ENCODE measurements at regions not wholly inside any gene's neighbourhood (a gene's known extent, or its start where the extent isn't known, plus 50 kb on each side); places are given as distances from the start of the nearest gene placed in this dataset.
"Not testable (repeated sequence)": the region's sequence is repeated elsewhere in the genome, so short reads cannot be mapped to it uniquely, and the experiment has no call there.

GRCh38 chr1:163914785-163915413 lies 593.1 kb downstream of the NUF2 start:
- no peak for DNase-seq

- no peak for DNase-seq
Observed at GRCh38 chr1:163922743-163923201, 601.0 kb downstream of the NUF2 start.

GRCh38 chr1:163924041-163924440 lies 602.3 kb downstream of the NUF2 start:
- no peak for DNase-seq

DNA sequence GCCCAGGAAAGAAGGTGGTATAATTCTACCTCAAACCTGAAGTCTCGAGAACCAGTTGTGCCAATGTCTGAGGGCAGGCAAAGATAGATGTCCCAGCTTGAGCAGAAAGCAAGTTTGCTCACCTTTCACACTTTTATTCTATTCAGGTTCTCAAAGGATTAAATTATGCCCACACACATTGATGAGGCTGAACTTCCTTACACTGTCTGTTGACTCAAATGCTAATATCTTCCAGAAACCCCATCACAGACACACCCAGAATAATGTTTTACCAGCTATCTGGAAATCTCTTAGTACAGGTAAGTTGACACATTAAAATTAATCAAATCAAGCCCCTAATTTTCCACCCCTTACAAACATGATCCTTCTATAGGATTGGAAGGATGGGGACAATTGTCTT lies 605.7 kb downstream of the NUF2 start:
- DNase-seq = no peak

DNA sequence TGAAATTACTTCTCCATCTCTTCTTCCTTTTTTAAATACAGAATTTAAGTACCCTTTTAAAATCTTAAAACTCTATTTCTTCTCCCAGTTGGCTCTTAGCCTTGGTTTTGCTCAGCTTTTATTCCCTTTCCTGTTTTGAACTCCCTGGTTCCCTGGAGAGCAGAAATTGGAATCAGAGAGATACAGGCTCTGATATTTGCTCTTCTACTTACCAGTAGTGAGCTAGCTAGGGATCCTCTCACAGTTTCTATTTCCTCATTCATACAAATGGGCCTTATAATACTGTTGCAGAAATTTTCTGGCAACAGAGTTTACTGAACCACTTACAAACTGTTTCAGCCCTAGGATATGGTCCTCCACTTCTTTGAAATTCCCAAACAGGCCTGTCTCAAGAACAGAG lies 606.3 kb downstream of the NUF2 start:
- no peak for DNase-seq

GRCh38 chr1:163928651-163929050 lies 606.9 kb downstream of the NUF2 start:
- DNase-seq = no peak

- no peak for DNase-seq
Observed at GRCh38 chr1:163932901-163933300, 611.1 kb downstream of the NUF2 start.

- DNase-seq = no peak
Observed at GRCh38 chr1:163933437-163933836, 611.7 kb downstream of the NUF2 start.

- no peak for DNase-seq
Observed at GRCh38 chr1:163935738-163936374, 614.1 kb downstream of the NUF2 start.

DNA sequence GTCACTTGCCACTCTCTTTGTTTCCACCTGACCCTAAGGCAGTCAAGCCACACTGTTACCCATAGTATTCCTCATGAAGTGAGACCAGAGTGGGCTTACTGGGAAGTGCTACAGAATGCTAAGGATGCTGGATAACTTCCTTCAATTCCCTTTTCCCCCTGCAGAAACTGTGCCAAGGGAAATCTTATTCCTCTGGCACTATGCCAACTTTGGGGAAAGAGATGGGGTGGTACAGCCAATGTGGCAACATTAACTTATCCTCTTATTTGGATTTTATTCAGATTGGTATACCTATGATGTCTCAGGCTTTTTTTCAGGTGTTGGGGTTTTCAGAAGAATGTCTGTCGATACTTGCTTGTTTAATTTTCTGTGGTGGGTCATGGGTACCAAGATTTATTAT lies 599.4 kb upstream of the PBX1 start:
- DNase-seq = no peak

DNA sequence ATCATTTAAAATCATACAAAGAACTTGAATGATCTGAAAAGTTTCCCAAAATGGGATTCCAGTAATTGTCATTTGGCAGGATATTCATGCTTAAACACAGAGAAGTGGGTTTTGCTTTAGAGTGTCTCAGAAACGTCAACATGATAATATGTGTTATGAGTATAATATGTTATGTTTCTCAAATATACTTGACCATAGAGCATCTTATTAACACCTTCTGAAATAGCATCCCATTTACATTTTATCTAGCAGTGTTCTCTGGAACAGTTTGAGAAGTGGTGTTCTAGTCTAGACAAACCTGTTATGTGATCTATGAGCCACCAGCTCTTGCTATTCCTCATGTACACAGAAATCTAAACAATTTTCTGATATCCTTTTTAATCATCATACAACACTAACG lies 588.8 kb upstream of the PBX1 start:
- DNase-seq = no peak

DNA sequence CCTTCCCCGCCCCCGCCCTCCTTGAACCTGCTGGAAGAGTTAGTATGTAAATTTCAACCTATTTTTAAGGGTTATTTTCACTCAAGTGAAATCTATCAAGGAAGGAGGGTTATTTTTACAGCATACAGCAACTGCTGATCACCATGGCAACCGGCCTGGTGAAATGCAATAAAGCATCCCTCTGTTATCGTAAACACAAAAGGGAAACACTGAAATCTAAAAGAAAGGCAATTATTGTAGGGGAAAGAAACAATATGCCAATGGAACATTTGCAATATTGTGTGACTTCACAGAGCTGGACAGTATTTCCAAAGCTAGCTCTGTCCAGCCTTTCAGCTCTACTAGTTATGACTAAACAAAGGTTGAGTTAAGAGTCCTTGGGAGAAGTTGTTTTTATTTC lies 588.3 kb upstream of the PBX1 start:
- no peak for DNase-seq

DNA sequence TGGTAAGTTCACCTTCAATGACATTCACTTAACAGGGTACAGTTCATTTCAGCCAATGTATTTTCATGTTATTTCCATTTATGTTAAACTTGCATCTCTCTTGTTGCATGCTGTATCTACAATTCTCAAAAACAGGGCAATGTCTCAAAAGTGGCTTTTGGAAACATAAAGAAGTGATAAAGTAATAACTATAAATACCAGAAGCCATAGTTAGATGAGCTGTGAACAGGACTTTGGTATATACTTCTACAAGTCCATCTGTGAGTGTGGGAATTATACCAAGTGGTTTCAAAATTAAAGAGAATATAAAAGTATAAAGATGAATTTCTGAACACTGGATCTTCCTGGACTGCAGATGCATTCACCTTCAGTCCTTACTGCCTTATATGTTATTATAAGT lies 585.4 kb upstream of the PBX1 start:
- no peak for DNase-seq

GRCh38 chr1:163974120-163974519 lies 584.9 kb upstream of the PBX1 start:
- no peak for DNase-seq

- no peak for DNase-seq
Observed at GRCh38 chr1:163980394-163980793, 578.6 kb upstream of the PBX1 start.

- DNase-seq = no peak
Observed at GRCh38 chr1:163981500-163982030, 577.4 kb upstream of the PBX1 start.

DNA sequence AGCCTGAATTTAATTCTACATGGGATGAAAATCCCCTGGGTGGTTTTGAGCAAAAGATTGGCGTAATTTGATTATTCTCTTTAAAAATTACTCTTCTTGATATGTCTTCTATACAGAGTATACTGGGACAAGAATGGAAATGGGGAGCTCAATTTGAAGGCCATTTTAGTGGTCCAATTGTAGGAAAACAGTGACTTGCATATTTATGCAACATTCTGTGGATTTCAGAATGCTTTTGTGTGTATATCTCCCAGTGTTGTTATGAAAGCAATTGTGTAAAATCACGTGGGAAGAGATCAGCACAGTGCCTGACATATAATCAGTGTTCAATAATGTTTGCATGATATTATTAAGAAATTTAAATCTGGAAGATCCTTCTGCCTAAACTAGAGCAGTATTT lies 575.9 kb upstream of the PBX1 start:
- DNase-seq = no peak

GRCh38 chr1:163985700-163986099 lies 573.3 kb upstream of the PBX1 start:
- no peak for DNase-seq

- no peak for DNase-seq
Observed at GRCh38 chr1:163999131-163999530, 559.9 kb upstream of the PBX1 start.

DNA sequence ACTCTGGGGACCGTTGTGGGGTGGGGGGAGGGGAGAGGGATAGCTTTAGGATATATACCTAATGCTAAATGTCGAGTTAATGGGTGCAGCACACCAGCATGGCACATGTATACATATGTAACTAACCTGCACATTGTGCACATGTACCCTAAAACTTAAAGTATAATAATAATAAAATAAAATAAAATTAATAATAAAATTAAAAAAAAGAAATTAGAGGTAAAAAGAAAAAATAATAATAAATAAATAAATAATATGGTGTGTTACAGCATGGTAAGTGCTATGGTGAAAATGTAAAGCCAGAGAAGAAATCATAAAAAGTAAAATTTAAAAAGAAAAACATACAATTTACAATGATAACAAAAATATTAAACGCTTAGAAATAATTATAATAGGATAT lies 552.8 kb upstream of the PBX1 start:
- DNase-seq = not testable (repeated sequence)

DNA sequence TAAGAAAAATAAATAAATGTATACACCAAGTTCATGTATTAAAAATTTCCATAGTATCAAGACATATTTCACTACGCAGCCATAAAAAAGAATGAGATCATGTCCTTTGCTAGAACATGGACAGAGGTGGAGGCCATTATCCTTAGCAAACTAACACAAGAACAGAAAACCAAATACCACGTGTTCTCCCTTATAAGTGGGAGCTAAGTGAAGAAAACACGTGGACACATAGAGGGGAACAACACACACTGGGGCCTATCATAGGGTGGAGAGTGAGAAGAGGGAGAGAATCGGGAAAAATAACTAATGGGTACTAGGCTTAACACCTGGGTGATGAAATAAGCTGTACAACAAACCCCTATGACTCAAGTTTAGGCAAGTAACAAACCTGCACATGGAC lies 552.4 kb upstream of the PBX1 start:
- no peak for DNase-seq

DNA sequence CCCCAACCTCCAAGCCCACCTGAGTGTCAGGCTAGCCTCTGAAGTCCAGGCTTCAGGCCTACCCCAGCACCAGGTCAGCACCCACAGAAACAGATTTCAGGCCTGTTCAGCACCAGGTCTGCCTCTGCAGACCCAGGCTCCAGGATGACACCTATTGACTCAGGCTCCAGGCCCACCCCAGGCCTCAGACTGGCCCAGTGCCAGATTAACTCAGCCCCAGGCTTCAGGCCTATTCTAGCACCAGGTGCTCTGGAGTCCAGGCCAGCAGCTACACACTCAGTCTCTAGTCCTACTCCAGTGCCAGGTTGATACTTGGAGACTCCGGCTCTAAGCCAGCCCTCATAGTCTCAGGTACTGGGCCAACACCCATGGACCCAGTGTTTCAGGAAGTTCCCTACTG lies 541.7 kb upstream of the PBX1 start:
- DNase-seq = no peak

DNA sequence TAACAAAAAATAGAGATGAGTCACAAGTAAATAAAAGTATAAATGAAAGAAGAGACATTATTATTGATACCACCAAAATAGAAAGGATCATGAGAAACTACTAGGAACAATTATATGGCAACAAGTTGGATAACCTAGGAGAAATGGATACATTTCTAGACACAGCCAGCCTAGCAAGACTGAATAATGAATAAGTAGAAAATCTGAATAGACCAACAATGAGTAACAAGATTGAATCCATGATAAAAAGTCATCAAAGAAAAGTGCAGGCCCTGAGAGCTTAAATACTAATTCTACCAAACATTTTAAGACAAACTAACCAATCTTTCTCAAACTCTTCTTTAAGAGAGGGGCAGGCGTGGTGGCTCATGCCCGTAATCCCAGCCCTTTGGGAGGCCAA lies 538.6 kb upstream of the PBX1 start:
- no peak for DNase-seq

GRCh38 chr1:164021813-164022212 lies 537.2 kb upstream of the PBX1 start:
- no peak for DNase-seq

GRCh38 chr1:164033782-164034181 lies 525.2 kb upstream of the PBX1 start:
- DNase-seq = no peak
